Smooth muscle cell (in vitro differentiated cells): ENCODE measurements at regions not wholly inside any gene's neighbourhood (a gene's known extent, or its start where the extent isn't known, plus 50 kb on each side); places are given as distances from the start of the nearest gene placed in this dataset.

Experiments
- DNase-seq: peaks from one replicate; lab custom pipeline; 2025; ENCODE audit not compliant: unreplicated experiment; lab: John Stamatoyannopoulos, UW
- H2AFZ ChIP-seq: fragments of 200-600 bp; sonication (generic); 2 replicates; pipeline ENCODE4 v1.6.0; 2016; ENCODE audit warnings: antibody characterized with exemption, low read depth, mild to moderate bottlenecking
- H3F3A ChIP-seq: fragments of 200-600 bp; sonication (generic); 2 replicates; pipeline ENCODE4 v1.6.0; 2017; ENCODE audit warnings: antibody characterized with exemption, low read depth
- H3K27ac ChIP-seq: fragments of 200-600 bp; sonication (generic); 2 replicates; pipeline ENCODE4 v1.5.1; 2016; ENCODE audit warnings: low read depth, mild to moderate bottlenecking
- H3K27me3 ChIP-seq: fragments of 200-600 bp; sonication (generic); 2 replicates; pipeline ENCODE4 v1.6.1; 2016; ENCODE audit warnings: low read depth, mild to moderate bottlenecking
- H3K36me3 ChIP-seq: fragments of 200-600 bp; sonication (generic); 2 replicates; pipeline ENCODE4 v1.5.1; 2016; ENCODE audit warnings: low read depth
- H3K4me1 ChIP-seq: fragments of 200-600 bp; sonication (generic); 2 replicates; pipeline ENCODE4 v1.5.1; 2016; ENCODE audit warnings: low read depth
- H3K4me2 ChIP-seq: fragments of 200-600 bp; sonication (generic); 2 replicates; pipeline ENCODE4 v1.6.0; 2016; ENCODE audit warnings: mild to moderate bottlenecking
- H3K4me3 ChIP-seq: fragments of 200-600 bp; sonication (generic); 2 replicates; pipeline ENCODE4 v1.5.1; 2016; ENCODE audit warnings: mild to moderate bottlenecking
- H3K79me2 ChIP-seq: fragments of 200-600 bp; sonication (generic); 2 replicates; pipeline ENCODE4 v1.6.0; 2016; ENCODE audit warnings: low read depth, mild to moderate bottlenecking
- H3K9ac ChIP-seq: fragments of 200-600 bp; sonication (generic); 2 replicates; pipeline ENCODE4 v1.6.0; 2016; ENCODE audit warnings: low read depth
- H3K9me3 ChIP-seq: fragments of 200-600 bp; sonication (generic); replicated peaks from 2 replicates; pipeline ENCODE4 v1.5.1; 2016; ENCODE audit warnings: low read depth
- H4K20me1 ChIP-seq: fragments of 200-600 bp; sonication (generic); 2 replicates; pipeline ENCODE4 v1.6.0; 2016; ENCODE audit warnings: low read depth
- WGBS: methylation state at CpG from one replicate; pipeline ENCODE4 v1.1.7; 2016; ENCODE audit warnings: low lambda C conversion rate; 5-methylcytosine and 5-hydroxymethylcytosine counted together
- TF ChIP-seq, protein P1 (sequence below): fragments of 200-600 bp; sonication (generic); IDR thresholded peaks from 2 replicates; pipeline ENCODE4 v1.5.1; 2017; ENCODE audit warnings: borderline replicate concordance, mild to moderate bottlenecking, antibody characterized with exemption; ENCODE audit not compliant: insufficient read depth, poor library complexity, severe bottlenecking

DNA sequence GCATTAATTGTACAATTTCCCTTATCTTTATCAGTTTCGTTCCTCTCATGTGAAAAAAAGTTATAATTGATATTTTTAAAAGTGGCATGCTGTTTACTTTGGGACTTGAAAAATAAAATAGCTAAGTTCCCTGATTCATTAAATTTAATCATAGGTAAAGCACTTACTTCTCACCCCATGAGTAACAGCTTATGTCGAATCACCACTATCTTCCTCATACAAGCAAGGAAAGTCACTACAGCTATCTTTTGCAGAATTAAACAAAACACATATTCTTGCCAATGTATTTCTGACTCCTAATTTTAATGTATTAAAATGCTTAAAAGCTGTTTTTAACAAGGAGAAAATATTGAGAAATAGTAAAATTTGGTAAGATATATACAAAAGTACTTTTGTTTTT lies 832.4 kb upstream of the PCDH10 start:
- Histone ChIP-seq H3K36me3 (no peaks in the 10 kb centered on the region), H3K27ac (no peak overlapping the region), H3F3A (no peaks in the 10 kb centered on the region), H3K79me2 (no peaks in the 10 kb centered on the region), H3K4me2 (no peak overlapping the region), H4K20me1 (no peaks in the 10 kb centered on the region), H2AFZ (no peak overlapping the region), H3K4me1 (no peaks in the 10 kb centered on the region), H3K9me3 (no peaks in the 10 kb centered on the region), H3K4me3 (no peak overlapping the region), H3K27me3 (no peaks in the 10 kb centered on the region), H3K9ac (no peak overlapping the region)
- no peak for DNase-seq
- 93% methylated on average over 2 of the region's 2 CpGs for WGBS
- TF ChIP-seq, protein P1, sequence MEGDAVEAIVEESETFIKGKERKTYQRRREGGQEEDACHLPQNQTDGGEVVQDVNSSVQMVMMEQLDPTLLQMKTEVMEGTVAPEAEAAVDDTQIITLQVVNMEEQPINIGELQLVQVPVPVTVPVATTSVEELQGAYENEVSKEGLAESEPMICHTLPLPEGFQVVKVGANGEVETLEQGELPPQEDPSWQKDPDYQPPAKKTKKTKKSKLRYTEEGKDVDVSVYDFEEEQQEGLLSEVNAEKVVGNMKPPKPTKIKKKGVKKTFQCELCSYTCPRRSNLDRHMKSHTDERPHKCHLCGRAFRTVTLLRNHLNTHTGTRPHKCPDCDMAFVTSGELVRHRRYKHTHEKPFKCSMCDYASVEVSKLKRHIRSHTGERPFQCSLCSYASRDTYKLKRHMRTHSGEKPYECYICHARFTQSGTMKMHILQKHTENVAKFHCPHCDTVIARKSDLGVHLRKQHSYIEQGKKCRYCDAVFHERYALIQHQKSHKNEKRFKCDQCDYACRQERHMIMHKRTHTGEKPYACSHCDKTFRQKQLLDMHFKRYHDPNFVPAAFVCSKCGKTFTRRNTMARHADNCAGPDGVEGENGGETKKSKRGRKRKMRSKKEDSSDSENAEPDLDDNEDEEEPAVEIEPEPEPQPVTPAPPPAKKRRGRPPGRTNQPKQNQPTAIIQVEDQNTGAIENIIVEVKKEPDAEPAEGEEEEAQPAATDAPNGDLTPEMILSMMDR = no peak

DNA sequence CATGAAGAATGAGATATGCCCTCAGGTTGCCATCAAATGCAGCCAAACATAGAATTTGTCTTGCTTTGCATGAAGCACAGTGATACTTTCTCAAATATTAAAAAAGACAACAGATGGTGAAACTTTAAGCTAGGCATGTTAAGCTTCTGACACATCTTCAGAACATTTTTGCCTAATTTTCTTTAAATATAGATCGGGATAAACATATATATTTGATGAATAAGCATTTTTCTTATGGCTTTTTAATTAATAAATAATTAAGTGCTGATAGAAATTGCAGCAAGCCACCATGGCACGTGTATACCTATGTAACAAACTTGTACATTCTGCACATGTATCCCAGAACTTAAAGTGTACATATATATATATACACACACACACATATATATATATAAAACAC lies 831.2 kb upstream of the PCDH10 start:
- no peak overlapping the region for H3K4me2 ChIP-seq
- DNase-seq = no peak
- no peak overlapping the region for H3K4me3 ChIP-seq
- H3K27ac ChIP-seq = no peak overlapping the region
- H4K20me1 ChIP-seq = no peaks in the 10 kb centered on the region
- H3K4me1 ChIP-seq = no peaks in the 10 kb centered on the region
- H3K9me3 ChIP-seq = no peaks in the 10 kb centered on the region
- H3F3A ChIP-seq = no peaks in the 10 kb centered on the region
- WGBS = 72% methylated on average over 2 of the region's 2 CpGs
- no peaks in the 10 kb centered on the region for H3K36me3 ChIP-seq
- H3K79me2 ChIP-seq = no peaks in the 10 kb centered on the region
- H2AFZ ChIP-seq = no peak overlapping the region
- no peak overlapping the region for H3K9ac ChIP-seq
- TF ChIP-seq, protein P1 = no peak
- H3K27me3 ChIP-seq = no peaks in the 10 kb centered on the region

DNA sequence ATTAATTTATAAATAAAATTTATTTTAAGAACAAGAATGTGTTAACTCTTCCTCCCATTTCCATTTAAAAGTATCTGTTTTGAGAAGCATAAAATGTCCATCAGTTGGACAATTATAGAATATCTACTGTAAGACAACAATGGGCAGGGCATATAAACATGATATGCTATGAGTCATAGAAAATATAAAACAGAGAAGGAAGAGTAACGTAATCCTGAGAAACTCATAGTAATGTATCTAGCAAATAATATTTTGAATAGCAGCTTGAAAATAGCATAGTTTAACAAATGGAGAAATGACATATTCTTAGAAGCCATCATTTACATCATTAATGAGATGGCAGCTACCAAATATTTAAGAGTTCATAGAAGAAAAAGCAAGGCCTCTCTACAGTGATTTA lies 820.3 kb upstream of the PCDH10 start:
- Histone ChIP-seq H3F3A (no peaks in the 10 kb centered on the region), H3K27me3 (no peaks in the 10 kb centered on the region), H3K4me2 (no peak overlapping the region), H3K9ac (no peak overlapping the region), H3K79me2 (no peaks in the 10 kb centered on the region), H3K9me3 (no peaks in the 10 kb centered on the region), H4K20me1 (no peaks in the 10 kb centered on the region), H3K27ac (no peak overlapping the region), H3K4me3 (no peak overlapping the region), H3K4me1 (no peaks in the 10 kb centered on the region), H2AFZ (no peak overlapping the region), H3K36me3 (no peaks in the 10 kb centered on the region)
- TF ChIP-seq, protein P1 = no peak
- no peak for DNase-seq
- WGBS = 88% methylated on average over 1 of the region's 1 CpG

DNA sequence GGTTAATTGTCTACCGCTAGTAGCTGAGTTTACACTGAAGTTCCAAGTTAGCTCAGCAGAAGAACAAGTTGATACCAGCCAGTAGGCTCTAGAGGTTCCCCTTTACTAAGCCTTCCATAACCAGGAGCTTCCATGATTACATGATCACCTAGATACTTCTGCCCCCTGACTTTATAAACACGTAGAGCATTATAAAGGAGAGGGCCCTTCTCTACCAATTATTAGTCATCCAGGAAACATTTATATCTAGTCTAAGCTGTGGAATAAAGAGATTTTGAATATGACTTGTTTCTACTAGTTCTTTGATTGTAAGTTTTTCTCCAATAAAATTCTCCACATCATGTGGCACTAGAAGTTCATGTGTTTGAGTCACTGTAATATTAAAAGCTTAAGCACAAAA lies 818.1 kb upstream of the PCDH10 start:
- no peaks in the 10 kb centered on the region for H3K79me2 ChIP-seq
- WGBS = 89% methylated on average over 2 of the region's 2 CpGs
- TF ChIP-seq, protein P1 = no peak
- no peak overlapping the region for H3K4me2 ChIP-seq
- no peak overlapping the region for H2AFZ ChIP-seq
- no peak for DNase-seq
- H3K9me3 ChIP-seq = no peaks in the 10 kb centered on the region
- no peaks in the 10 kb centered on the region for H3F3A ChIP-seq
- no peaks in the 10 kb centered on the region for H3K27me3 ChIP-seq
- no peaks in the 10 kb centered on the region for H4K20me1 ChIP-seq
- H3K4me1 ChIP-seq = no peaks in the 10 kb centered on the region
- H3K27ac ChIP-seq = no peak overlapping the region
- H3K9ac ChIP-seq = no peak overlapping the region
- H3K36me3 ChIP-seq = no peaks in the 10 kb centered on the region
- no peak overlapping the region for H3K4me3 ChIP-seq
